Spleen (tissue), 11 donors: ENCODE measurements at regions not wholly inside any gene's neighbourhood (a gene's known extent, or its start where the extent isn't known, plus 50 kb on each side); places are given as distances from the start of the nearest gene placed in this dataset.

Source experiments
- DNase-seq: peaks from one replicate; pipeline ENCODE4 v3.0.0-alpha.2; 2020
- H3K27ac ChIP-seq, 8 donors: fragments of 200-600 bp; sonication (generic) in 7 of 8; 1 replicate in 4 of 8; 2 replicates in 4 of 8; pipeline versions ENCODE4 v1.5.0 to v1.8.0; 2016 to 2021; ENCODE audit warnings: inconsistent platforms in 4 of 8, mild to moderate bottlenecking in 4 of 8, moderate library complexity in 1 of 8
- H3K27me3 ChIP-seq, 7 donors: fragments of 200-600 bp; sonication (generic) in 6 of 7; replicated peaks in 1 of 7; 1 replicate in 4 of 7; 2 replicates in 3 of 7; pipeline versions ENCODE4 v1.5.0 to v1.8.0; 2016 to 2021; ENCODE audit warnings: inconsistent platforms in 3 of 7, mild to moderate bottlenecking in 1 of 7
- H3K36me3 ChIP-seq, 6 donors: fragments of 200-600 bp; sonication (generic) in 5 of 6; 1 replicate in 4 of 6; 2 replicates in 2 of 6; pipeline versions ENCODE4 v1.5.0 to v1.8.0; 2016 to 2021; ENCODE audit warnings: inconsistent platforms in 2 of 6
- H3K4me1 ChIP-seq, 6 donors: fragments of 200-600 bp; sonication (generic) in 5 of 6; 1 replicate in 3 of 6; 2 replicates in 3 of 6; pipeline versions ENCODE4 v1.5.0 to v1.8.0; 2016 to 2021; ENCODE audit warnings: inconsistent platforms in 3 of 6
- H3K4me3 ChIP-seq, 8 donors: fragments of 200-600 bp; sonication (generic) in 7 of 8; 1 replicate in 4 of 8; 2 replicates in 4 of 8; pipeline versions ENCODE4 v1.5.0 to v1.8.0; 2016 to 2021; ENCODE audit warnings: inconsistent platforms in 4 of 8, mild to moderate bottlenecking in 4 of 8, moderate library complexity in 2 of 8
- H3K9me3 ChIP-seq, 8 donors: fragments of 200-600 bp; sonication (generic) in 7 of 8; 1 replicate in 4 of 8; 2 replicates in 4 of 8; pipeline versions ENCODE4 v1.5.0 to v1.8.0; 2016 to 2021; ENCODE audit warnings: inconsistent platforms in 4 of 8
- POLR2A ChIP-seq, 3 donors: fragments of 450-650 bp; IDR thresholded peaks; one replicate each; pipeline ENCODE4 v1.5.1; 2017; ENCODE audit warnings: antibody characterized with exemption in 3 of 3, mild to moderate bottlenecking in 1 of 3
- POLR2AphosphoS5 ChIP-seq, 3 donors: sonication (generic); formaldehyde crosslinking; IDR thresholded peaks; one replicate each; pipeline ENCODE4 v1.5.1; 2017; ENCODE audit warnings: antibody characterized with exemption in 3 of 3
- WGBS, 5 donors: extraction: QIAGEN DNeasy Blood & Tissue Kit in 3 of 5; methylation state at CpG; one replicate each; pipeline versions ENCODE4 v1.1.5 to v1.1.7; 2013 to 2018; 5-methylcytosine and 5-hydroxymethylcytosine counted together
- intact Hi-C: fragments of 100-400 bp; cut with DNase I; formaldehyde crosslinking; loops from one replicate; pipeline ENCODE4 v1.15.0; 2023; ENCODE audit warnings: low total_unique reads
- TF ChIP-seq, protein P1 (sequence below), 11 experiments: fragments of 200-600 bp in 7 of 11; fragments of 450-650 bp in 4 of 11; sonication (generic) in 4 of 11; IDR thresholded peaks in 8 of 11; conservative IDR thresholded peaks in 3 of 11; 1 replicate in 7 of 11; 2 replicates in 4 of 11; pipeline versions ENCODE4 v1.4.0 to v1.8.0; 2016 to 2021; ENCODE audit warnings: antibody characterized with exemption in 11 of 11, inconsistent platforms in 4 of 11, mild to moderate bottlenecking in 1 of 11
- donor health status: healthy with polysubstance abuse.
- donor health status: DM: no; HTN: no; CAD: no; lungs with moderate emphysema.
- donor health status: DM: no; HTN: no; CAD: no.
- donor health status: Bipolar disorder and iron deficiency.
- donor health status: healthy.
- donor health status: DM: no; HTN: no; CAD: no.
- donor health status: DM: yes; HTN: yes; CAD: no.

- TF ChIP-seq POLR2A (IDR thresholded peaks at IDR 0.05) (no peak), POLR2AphosphoS5 (IDR thresholded peaks at IDR 0.05) (no peak)
- TF ChIP-seq, protein P1, sequence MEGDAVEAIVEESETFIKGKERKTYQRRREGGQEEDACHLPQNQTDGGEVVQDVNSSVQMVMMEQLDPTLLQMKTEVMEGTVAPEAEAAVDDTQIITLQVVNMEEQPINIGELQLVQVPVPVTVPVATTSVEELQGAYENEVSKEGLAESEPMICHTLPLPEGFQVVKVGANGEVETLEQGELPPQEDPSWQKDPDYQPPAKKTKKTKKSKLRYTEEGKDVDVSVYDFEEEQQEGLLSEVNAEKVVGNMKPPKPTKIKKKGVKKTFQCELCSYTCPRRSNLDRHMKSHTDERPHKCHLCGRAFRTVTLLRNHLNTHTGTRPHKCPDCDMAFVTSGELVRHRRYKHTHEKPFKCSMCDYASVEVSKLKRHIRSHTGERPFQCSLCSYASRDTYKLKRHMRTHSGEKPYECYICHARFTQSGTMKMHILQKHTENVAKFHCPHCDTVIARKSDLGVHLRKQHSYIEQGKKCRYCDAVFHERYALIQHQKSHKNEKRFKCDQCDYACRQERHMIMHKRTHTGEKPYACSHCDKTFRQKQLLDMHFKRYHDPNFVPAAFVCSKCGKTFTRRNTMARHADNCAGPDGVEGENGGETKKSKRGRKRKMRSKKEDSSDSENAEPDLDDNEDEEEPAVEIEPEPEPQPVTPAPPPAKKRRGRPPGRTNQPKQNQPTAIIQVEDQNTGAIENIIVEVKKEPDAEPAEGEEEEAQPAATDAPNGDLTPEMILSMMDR (IDR thresholded peaks at IDR 0.05 in 8 of 11, conservative IDR thresholded peaks at IDR 0.05 in 3 of 11), result no peak
- intact Hi-C loops, result no loop called here
- Histone ChIP-seq H3K27me3 (peaks cover 0 to 27% (median 0%) of the 10 kb centered on the region in 7 donors), H3K4me3 (no peak overlapping the region), H3K4me1 (no peaks in the 10 kb centered on the region), H3K27ac (no peak overlapping the region), H3K36me3 (no peaks in the 10 kb centered on the region), H3K9me3 (peaks cover 0 to 6% (median 2%) of the 10 kb centered on the region in 8 donors)
- DNase-seq, result no peak
- 24 to 34% (median 29%) methylated on average over 3 of the region's 3 CpGs for WGBS, 5 donors
Observed at GRCh38 chr18:47390410-47391024, 139.1 kb upstream of the SKOR2 start.

DNA sequence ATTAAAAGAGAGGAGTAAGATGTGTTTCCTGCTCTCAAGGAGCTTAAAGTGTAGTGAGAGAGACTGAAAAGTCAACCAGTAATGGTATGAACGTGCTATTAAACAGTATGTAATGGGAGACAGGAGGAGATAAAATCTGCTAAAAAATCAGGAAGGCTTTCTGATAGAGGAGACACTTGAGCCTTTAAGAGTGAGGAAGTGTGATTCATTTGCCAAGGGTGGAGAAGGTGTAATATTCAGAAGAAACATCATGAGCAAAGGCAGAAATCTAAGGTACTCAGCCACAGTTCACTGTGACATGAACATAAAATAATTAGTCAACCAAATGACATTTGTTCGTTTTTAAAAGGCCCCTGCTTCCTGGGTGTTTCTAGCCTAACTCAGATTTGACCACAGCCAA, 137.8 kb upstream of the SKOR2 start:
- intact Hi-C loops, result no loop called here
- WGBS, 5 donors, result 15 to 26% (median 17%) methylated on average over 2 of the region's 2 CpGs
- TF ChIP-seq POLR2AphosphoS5 (IDR thresholded peaks at IDR 0.05), result no peak
- TF ChIP-seq POLR2A (IDR thresholded peaks at IDR 0.05), result no peak
- TF ChIP-seq, protein P1 (IDR thresholded peaks at IDR 0.05 in 8 of 11, conservative IDR thresholded peaks at IDR 0.05 in 3 of 11), result no peak

GRCh38 chr18:47387864-47388263, 136.4 kb upstream of the SKOR2 start:
- no peak for DNase-seq
- intact Hi-C loops, result no loop called here
- TF ChIP-seq POLR2AphosphoS5 (IDR thresholded peaks at IDR 0.05) (no peak), POLR2A (IDR thresholded peaks at IDR 0.05) (no peak)
- TF ChIP-seq, protein P1 (IDR thresholded peaks at IDR 0.05 in 8 of 11, conservative IDR thresholded peaks at IDR 0.05 in 3 of 11), result no peak

More for the DNA sequence above, 137.8 kb upstream of the SKOR2 start:
- H3K27ac ChIP-seq, result no peak overlapping the region
- no peaks in the 10 kb centered on the region for H3K36me3 ChIP-seq
- no peaks in the 10 kb centered on the region for H3K4me1 ChIP-seq
- peaks cover 0 to 27% (median 0%) of the 10 kb centered on the region in 7 donors for H3K27me3 ChIP-seq
- H3K4me3 ChIP-seq, result no peak overlapping the region
- peaks cover 0 to 7% (median 3%) of the 10 kb centered on the region in 8 donors for H3K9me3 ChIP-seq
- no peak for DNase-seq

DNA sequence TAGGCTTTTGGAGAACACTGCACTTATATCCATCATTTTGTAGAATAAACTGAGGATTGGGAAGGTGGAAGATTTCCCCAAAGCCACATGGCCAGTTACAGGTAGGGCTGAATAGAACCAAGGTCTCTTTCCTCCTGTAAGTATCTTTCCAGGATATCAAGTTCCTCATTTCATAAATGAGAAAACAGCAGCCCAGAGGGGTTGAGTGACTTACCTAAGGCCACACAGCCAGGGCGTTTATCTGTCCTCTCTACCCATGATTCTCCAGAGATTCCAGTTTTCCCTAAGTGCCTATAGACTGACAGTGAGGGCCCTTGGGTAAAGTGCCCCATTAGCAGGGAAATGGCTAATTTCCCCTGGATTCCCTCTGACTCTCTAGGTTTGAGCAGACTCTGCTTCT, 132.3 kb upstream of the SKOR2 start:
- DNase-seq, result no peak
- Histone ChIP-seq H3K27me3 (peaks cover 0 to 26% (median 0%) of the 10 kb centered on the region in 7 donors), H3K36me3 (no peaks in the 10 kb centered on the region), H3K27ac (no peak overlapping the region), H3K4me3 (no peak overlapping the region), H3K9me3 (peaks cover 0 to 7% (median 3%) of the 10 kb centered on the region in 8 donors), H3K4me1 (no peaks in the 10 kb centered on the region)
- 49 to 80% (median 64%) methylated on average over 1 of the region's 1 CpG for WGBS, 5 donors
- TF ChIP-seq POLR2A (IDR thresholded peaks at IDR 0.05), result no peak
- TF ChIP-seq, protein P1 (IDR thresholded peaks at IDR 0.05 in 8 of 11, conservative IDR thresholded peaks at IDR 0.05 in 3 of 11), result no peak
- TF ChIP-seq POLR2AphosphoS5 (IDR thresholded peaks at IDR 0.05), result no peak
- intact Hi-C loops, result no loop called here

More at GRCh38 chr18:47387864-47388263, 136.4 kb upstream of the SKOR2 start:
- H3K27ac ChIP-seq, result no peak overlapping the region
- peaks cover 0 to 37% (median 0%) of the 10 kb centered on the region in 7 donors for H3K27me3 ChIP-seq
- H3K9me3 ChIP-seq, result peaks cover 0 to 7% (median 3%) of the 10 kb centered on the region in 8 donors
- no peaks in the 10 kb centered on the region for H3K36me3 ChIP-seq
- H3K4me3 ChIP-seq, result no peak overlapping the region
- no peaks in the 10 kb centered on the region for H3K4me1 ChIP-seq
